ENCODE measurements at regions not wholly inside any gene's neighbourhood (a gene's known extent, or its start where the extent isn't known, plus 50 kb on each side); places are given as distances from the start of the nearest gene placed in this dataset.
A peak's percentile ranks its signal among the peaks of the same experiment; 100 is the strongest.

DNA sequence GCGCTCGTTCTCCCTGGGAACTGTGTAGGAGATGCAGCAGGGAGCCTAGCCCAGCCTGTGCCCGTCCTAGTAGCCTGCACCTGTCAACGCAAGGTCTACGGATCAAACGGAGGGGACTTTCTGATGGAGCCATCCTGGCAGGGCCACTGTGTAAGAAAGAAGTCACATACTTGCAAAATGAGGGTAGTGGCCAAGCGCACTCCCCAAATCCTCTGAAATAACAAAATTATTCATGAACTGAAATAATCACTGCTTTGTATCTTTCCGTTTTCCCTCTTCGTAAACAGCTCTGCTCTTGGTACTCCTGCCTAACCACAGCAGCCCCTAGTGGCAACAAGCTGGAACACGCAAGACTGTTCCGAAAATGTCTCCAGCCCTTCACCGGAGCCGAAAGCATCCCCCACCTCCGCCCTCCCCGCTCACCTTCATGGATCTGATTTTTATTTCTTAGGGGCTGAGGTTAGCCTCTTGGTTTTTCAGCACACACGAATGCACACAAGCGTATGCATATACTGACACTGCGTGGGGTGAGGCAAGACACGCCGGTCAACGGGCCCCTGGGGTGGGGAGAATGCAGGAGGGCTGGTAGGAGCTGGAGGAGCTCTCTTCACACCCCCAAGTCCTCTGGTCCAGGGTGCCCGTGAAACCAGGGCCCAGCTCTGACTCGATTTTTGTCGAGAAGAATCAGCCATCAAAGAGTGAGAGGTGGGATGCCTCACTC, 100.8 kb downstream of the ABCC12 start (continued):
- 0 out of 2 replicates have a peak, but pooled peaks have one; percentile 31 for TF ChIP-seq SMC3 (conservative IDR thresholded peaks at IDR 0.05; ENCODE audit: insufficient read depth, low read depth, low read length)

DNA sequence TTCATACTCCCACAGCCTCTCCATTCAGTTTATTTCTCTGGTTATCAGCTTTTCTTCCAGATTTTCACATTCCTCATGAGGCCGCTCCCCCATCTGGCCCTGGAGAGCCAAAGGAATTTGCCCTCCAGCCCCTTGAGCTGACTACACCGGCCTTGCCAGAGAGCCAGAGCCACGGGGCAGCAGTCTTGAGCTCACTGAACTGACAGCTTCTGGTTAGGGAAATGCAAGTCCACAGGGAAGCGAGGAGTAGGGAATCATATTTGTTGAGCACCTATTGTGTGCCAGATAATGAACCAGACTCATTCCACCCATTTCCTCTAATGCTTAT, 102.4 kb downstream of the ABCC12 start:
- CTCF ChIA-PET (ENCODE audit: low intra/inter-chr PET ratio): no interaction called here

More for the DNA sequence above, 102.4 kb downstream of the ABCC12 start:
- Histone ChIP-seq H2AFZ (ENCODE audit: low read depth, low read length) (no peak overlapping the region), H3K9me3 (replicated peaks; ENCODE audit: control insufficient read depth, insufficient read depth, low read depth, low read length) (no peaks in the 10 kb centered on the region), H3K9ac (ENCODE audit: insufficient read depth in 1 of 2, low read depth in 2 of 2, low read length in 2 of 2) (no peak overlapping the region), H3K79me2 (ENCODE audit: control insufficient read depth, insufficient read depth, low read length) (no peaks in the 10 kb centered on the region), H4K20me1 (replicated peaks; ENCODE audit: control insufficient read depth, insufficient read depth, low read length) (no peaks in the 10 kb centered on the region), H3K36me3 (ENCODE audit: control insufficient read depth, insufficient read depth, low read length) (no peaks in the 10 kb centered on the region), H3K9me1 (ENCODE audit: control insufficient read depth, insufficient read depth, low read length) (no peaks in the 10 kb centered on the region), H3K4me2 (ENCODE audit: insufficient read depth, low read length) (no peak overlapping the region), H3K4me1 (replicated peaks in 1 of 2; ENCODE audit: control insufficient read depth in 2 of 2, insufficient read depth in 2 of 2, low read length in 2 of 2) (no peaks in the 10 kb centered on the region; a peak in 1 of 5 replicates), H3K27me3 (ENCODE audit: control insufficient read depth in 2 of 2, insufficient read depth in 2 of 2, low read length in 2 of 2) (peaks cover 5 to 17% of the 10 kb centered on the region in 2 experiments; a peak in 3 of 5 replicates), H3K4me3 (no peak overlapping the region), H3K27ac (ENCODE audit: extremely low read depth, low read depth, low read length) (no peak overlapping the region)
- ATAC-seq (no peak), DNase-seq (ENCODE audit: extremely low read depth in 1 of 4, low spot score in 3 of 4) (no peak), FAIRE-seq (no peak)
- intact Hi-C loops (cut with micrococcal nuclease) (no loop called here), in situ Hi-C loops (cut with MboI) (no loop called here)
- BruUV-seq (replicated peaks): no TSS peak
- TF ChIP-seq HDAC3 (IDR thresholded peaks at IDR 0.05; ENCODE audit: borderline replicate concordance, partially characterized antibody): no peak
- TF ChIP-seq L3MBTL2 (IDR thresholded peaks at IDR 0.05): no peak
- no peak for TF ChIP-seq TEAD2 (tag; IDR thresholded peaks at IDR 0.05)
- no peak for TF ChIP-seq HMG20A (CRISPR knock-in tag; conservative IDR thresholded peaks at IDR 0.05)
- no peak for TF ChIP-seq SMAD2 (IDR thresholded peaks at IDR 0.05; ENCODE audit: low read depth, low read length)
- no peak for TF ChIP-seq GABPB2 (CRISPR knock-in tag; conservative IDR thresholded peaks at IDR 0.05)
- no peak for TF ChIP-seq ZBTB1 (CRISPR knock-in tag; IDR thresholded peaks at IDR 0.05; ENCODE audit: borderline replicate concordance, low read depth)
- TF ChIP-seq, protein P1, sequence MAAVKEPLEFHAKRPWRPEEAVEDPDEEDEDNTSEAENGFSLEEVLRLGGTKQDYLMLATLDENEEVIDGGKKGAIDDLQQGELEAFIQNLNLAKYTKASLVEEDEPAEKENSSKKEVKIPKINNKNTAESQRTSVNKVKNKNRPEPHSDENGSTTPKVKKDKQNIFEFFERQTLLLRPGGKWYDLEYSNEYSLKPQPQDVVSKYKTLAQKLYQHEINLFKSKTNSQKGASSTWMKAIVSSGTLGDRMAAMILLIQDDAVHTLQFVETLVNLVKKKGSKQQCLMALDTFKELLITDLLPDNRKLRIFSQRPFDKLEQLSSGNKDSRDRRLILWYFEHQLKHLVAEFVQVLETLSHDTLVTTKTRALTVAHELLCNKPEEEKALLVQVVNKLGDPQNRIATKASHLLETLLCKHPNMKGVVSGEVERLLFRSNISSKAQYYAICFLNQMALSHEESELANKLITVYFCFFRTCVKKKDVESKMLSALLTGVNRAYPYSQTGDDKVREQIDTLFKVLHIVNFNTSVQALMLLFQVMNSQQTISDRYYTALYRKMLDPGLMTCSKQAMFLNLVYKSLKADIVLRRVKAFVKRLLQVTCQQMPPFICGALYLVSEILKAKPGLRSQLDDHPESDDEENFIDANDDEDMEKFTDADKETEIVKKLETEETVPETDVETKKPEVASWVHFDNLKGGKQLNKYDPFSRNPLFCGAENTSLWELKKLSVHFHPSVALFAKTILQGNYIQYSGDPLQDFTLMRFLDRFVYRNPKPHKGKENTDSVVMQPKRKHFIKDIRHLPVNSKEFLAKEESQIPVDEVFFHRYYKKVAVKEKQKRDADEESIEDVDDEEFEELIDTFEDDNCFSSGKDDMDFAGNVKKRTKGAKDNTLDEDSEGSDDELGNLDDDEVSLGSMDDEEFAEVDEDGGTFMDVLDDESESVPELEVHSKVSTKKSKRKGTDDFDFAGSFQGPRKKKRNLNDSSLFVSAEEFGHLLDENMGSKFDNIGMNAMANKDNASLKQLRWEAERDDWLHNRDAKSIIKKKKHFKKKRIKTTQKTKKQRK (IDR thresholded peaks at IDR 0.05; ENCODE audit: borderline replicate concordance, low read depth, low read length): no peak
- POLR2A ChIA-PET: no interaction called here
- WGBS (ENCODE audit: insufficient coverage, low coverage, missing lambda C conversion rate): 1% methylated on average over 4 of the region's 4 CpGs
